ENCODE measurements at regions not wholly inside any gene's neighbourhood (a gene's known extent, or its start where the extent isn't known, plus 50 kb on each side); places are given as distances from the start of the nearest gene placed in this dataset.

- TF ChIP-seq, protein P1, sequence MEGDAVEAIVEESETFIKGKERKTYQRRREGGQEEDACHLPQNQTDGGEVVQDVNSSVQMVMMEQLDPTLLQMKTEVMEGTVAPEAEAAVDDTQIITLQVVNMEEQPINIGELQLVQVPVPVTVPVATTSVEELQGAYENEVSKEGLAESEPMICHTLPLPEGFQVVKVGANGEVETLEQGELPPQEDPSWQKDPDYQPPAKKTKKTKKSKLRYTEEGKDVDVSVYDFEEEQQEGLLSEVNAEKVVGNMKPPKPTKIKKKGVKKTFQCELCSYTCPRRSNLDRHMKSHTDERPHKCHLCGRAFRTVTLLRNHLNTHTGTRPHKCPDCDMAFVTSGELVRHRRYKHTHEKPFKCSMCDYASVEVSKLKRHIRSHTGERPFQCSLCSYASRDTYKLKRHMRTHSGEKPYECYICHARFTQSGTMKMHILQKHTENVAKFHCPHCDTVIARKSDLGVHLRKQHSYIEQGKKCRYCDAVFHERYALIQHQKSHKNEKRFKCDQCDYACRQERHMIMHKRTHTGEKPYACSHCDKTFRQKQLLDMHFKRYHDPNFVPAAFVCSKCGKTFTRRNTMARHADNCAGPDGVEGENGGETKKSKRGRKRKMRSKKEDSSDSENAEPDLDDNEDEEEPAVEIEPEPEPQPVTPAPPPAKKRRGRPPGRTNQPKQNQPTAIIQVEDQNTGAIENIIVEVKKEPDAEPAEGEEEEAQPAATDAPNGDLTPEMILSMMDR (IDR thresholded peaks at IDR 0.05) = no peak
- TF ChIP-seq POLR2A (IDR thresholded peaks at IDR 0.05) = no peak
- TF ChIP-seq EP300 (IDR thresholded peaks at IDR 0.05) = no peak
Measured at GRCh38 chr5:147140558-147140957, 94.3 kb upstream of the STK32A start.

Measured in ovary (tissue), 3 donors.